CD1c-positive myeloid dendritic cell (primary cell): ENCODE measurements at regions not wholly inside any gene's neighbourhood (a gene's known extent, or its start where the extent isn't known, plus 50 kb on each side); places are given as distances from the start of the nearest gene placed in this dataset.
A peak's percentile ranks its signal among the peaks of the same experiment; 100 is the strongest.
"Not testable (repeated sequence)": the region's sequence is repeated elsewhere in the genome, so short reads cannot be mapped to it uniquely, and the experiment has no call there.

Experiments
- DNase-seq: peaks from one replicate; pipeline ENCODE4 v3.0.0-alpha.2; 2016; ENCODE audit errors: extremely low spot score

GRCh38 chr1:60891281-60891680 lies 191.1 kb upstream of the NFIA start:
- DNase-seq, result no peak

- peak; percentile 49 for DNase-seq
These were observed 191.7 kb upstream of the NFIA start for GRCh38 chr1:60890664-60891063.

DNA sequence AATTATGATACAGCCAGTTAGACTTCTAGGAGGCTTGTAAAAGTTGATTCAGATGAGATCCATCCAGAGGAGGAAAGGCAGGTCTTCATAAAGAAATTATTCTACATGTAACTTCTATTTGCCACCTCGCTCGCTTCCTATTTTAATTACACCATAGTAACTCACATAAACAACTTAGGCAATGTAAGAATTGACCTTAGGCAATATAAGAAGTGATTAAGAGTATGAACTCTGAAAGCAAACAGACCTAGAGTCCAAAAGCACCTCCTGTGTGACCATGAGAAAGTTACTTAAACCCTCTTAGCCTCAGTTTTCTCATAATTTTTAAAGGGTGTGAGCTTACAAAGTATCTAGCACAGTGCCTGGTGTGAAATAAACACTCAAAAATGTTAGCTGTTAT lies 192.7 kb upstream of the NFIA start:
- no peak for DNase-seq

DNA sequence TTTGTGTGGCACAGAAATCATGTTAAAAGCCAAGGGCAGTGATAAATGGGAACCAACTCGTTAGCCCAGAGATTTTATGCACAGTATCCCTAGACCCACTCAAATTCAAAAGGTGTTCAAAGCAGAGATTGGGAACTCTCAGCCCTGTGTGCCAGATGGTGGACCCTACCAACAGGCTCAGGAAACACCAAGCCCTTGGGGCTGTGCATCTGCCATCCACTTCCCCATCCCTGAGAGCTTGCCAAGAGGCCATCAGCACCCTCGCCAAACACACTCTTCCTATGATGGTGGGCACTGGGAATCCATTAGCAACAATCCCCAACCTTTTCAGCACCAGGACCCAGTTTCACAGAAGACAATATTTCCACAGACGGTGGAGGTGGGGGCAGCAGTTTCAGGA lies 194.2 kb upstream of the NFIA start:
- DNase-seq, result no peak

- DNase-seq, result no peak
These were observed 195.5 kb upstream of the NFIA start for GRCh38 chr1:60886793-60887331.

GRCh38 chr1:60886090-60886489 lies 196.3 kb upstream of the NFIA start:
- DNase-seq, result no peak

DNA sequence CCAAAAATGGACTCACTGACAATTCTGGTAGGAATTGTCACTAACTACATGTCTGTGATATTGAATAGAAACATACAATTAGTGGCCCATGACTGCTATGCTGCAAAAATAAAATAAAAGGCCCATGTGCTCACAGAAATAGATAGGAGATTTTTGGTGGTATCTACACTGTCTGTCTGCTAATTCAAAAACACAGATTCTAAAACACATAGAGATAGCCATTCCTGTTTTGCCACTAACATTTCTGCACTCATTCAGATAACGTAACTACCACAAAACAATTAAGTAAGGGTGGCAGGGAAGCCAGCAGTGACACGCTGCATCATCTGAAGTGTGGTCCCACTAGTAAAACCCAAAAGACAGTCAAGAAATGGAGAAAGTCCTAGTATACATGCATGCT lies 202.2 kb upstream of the NFIA start:
- no peak for DNase-seq

DNA sequence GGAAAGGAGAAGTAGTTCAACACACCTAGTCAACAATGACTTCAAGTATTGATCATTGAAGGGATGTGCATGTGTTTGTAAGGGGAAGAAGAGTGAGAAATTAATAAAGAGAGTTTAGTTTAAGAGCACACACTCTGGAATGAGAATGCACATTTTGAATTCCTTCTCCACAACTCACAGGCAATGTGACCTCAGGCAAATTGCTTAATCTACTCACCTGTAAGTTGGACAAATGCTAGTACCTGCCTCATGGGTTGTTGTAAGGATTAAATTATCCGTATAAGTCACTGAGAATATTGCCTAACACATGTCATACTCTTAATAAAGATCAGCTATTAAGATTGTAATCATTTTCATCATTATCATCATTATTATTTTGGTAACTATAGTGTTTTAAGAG lies 204.0 kb upstream of the NFIA start:
- DNase-seq, result no peak

GRCh38 chr1:60877376-60877775 lies 205.0 kb upstream of the NFIA start:
- no peak for DNase-seq

GRCh38 chr1:60876952-60877351 lies 205.4 kb upstream of the NFIA start:
- DNase-seq, result no peak

- DNase-seq, result no peak
These were observed 207.2 kb upstream of the NFIA start for GRCh38 chr1:60875138-60875537.

DNA sequence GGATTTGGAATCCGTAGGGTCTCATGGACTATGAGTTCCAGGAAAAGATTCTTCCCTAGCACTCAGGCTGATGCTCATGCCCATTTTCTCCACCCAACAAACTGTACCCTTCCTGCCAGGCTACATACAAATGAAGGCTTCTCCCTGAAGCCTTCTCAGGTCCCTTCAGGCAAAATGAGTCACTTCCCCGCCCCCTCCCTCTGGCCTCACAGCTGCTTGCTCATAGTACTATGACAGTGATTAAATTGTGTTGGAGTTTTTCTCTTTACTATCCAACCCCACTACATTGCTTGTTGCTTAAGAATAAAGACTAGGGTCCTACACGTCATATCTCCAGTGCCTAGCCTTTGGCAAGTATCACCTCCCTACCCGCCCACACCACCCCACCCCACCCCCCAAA lies 207.6 kb upstream of the NFIA start:
- DNase-seq, result peak; percentile 59

DNA sequence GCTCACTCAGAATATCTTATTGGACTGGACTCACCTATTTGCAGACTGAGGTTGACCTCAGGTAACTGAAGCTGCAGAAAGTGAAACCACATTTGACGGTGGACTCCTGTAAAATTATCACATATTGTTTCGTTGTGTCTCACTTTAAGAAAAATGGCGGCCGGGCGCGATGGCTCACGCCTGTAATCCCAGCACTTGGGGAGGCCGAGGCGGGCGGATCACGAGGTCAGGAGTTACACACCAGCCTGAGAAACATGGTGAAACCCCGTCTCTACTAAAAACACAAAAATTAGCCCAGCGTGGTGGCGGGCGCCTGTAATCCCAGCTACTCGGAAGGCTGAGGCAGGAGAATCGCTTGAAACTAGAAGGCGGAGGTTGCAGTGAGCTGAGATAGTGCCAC lies 209.0 kb upstream of the NFIA start:
- not testable (repeated sequence) for DNase-seq

DNA sequence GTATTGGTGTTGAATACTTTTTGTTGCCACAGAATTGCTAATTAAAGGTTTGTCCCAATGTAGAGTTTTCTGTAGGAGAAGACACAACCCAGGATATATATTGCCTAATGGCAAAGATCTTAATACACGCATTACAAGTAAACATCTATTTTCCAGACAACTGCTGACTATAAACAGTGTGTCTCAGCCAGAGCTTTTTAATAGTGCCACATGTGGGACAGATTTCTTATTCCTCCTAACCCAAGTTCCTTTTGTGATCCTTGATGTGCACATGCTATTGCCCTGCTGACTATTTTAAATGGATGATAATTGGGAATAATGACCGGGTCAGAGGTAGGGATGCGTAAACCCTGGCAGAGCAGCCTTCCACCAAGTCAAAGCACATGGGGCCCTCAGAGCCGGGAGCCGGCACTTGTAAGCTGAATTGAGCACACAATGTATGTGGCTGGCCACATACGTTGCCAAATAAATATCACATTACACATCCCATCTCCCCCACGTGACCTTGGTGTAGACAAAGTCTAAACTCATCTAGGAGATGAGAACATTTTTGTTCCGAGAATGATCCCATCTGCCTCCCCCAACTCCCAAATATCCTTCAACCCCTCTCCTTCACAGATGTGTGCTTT lies 209.8 kb upstream of the NFIA start:
- no peak for DNase-seq

DNA sequence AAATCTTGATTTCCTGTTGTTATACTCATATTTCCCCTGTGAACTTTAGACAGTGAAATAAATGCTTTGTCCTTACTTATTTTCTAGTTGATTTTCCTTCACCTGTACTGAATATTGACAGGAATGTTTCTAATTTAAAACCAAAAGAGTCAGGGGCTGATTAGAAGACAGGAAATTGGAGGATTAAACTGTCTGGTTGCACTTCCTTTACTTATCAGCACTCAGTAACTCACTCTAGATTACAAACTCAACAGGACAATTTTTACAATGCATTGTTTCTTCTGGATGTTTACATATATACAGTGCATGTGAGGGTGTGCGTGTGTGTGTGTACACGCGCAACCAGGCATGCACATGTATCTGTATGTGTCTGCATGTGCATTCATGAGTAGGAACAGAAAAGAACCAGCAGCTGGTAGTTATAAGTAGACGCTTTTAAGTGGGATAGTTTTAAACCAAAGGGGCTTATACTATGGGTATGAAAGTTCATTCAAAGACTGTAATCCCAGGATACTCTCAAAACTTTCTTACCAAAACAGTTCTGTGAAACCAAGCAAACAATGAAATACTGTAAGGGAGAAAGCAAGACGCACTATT lies 212.0 kb upstream of the NFIA start:
- DNase-seq, result no peak

DNA sequence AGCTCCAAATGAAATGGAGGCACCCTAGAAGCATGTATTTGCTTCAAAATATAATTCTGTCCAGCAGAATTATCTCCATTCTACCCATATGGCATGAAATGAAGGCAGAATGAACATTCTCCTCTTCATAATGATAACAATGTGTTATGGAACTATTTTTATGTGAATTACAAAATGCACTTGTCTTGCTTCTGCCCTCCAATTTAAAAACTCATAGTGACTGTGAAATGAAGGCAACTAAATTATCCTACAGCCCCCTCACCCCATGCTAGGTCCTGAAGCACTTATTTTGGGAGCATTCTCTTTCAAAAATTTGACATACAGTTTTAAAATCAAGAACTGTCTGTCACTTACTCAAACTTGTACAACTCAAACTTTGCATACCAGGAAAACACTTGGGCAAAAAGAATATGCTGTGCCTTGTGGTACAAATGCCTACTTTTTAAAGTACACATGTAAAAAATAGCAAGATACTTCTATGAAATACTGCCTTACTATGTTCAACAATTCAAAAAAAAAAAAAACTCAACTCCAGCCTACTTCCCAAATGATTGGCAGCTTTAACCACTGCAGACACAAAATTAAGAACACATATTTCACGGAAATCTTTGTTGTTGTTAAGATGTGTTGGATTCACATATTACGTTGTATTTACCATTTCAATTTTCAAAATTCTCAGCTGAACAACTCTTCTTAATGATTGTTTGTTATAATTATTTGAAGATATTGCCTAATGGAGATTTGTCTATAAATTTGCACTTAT lies 213.3 kb upstream of the NFIA start:
- DNase-seq, result no peak

GRCh38 chr1:60867782-60868181 lies 214.6 kb upstream of the NFIA start:
- DNase-seq, result no peak

DNA sequence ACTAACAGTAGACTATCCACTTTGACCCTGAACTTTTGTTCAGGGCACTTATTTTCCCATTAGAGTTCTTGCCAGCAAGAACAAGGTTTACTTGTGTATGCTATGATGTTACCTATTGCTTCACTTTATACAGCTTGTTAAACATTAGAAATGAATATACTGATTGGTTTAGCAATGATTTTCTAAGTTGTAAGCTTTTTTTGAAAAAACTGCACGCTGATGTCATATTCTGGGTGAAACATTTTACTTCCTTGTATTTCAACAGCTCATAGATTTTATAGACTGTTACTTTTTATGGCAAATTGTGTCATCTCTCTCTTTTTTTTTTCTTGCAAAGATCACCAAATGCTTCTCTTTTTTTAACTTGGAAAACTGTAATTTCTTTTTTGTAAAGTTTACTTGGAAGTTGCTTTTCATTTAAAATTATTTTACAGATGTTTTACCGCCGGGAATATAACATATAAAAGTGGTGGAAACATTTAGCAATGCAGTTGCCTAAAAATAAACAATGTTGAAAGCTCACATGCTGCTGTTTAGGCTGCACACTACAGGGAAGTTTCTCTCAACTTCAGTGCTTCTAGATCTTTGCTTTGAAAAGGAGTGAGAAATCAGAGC lies 215.3 kb upstream of the NFIA start:
- DNase-seq, result peak; percentile 80

GRCh38 chr1:60866226-60866900 lies 216.0 kb upstream of the NFIA start:
- no peak for DNase-seq

DNA sequence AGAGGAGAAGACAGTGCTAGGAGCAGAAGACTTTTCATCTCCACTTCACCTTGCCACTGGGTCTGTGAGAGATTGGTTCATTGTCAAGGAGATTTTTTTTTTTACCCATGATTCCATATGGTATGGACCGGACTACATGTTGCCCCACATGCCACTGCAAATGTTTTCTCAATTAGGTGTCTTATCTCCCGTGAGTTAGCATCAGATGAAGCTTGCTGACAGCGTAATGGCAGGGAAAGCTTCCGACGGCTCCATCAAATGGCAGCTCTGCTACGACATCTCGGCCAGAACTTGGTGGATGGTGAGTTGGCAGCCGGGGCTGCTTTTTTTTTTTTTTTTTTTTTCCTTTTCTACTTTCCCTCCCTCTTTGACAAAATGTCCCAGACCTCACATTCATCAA lies 217.2 kb upstream of the NFIA start:
- DNase-seq, result no peak

DNA sequence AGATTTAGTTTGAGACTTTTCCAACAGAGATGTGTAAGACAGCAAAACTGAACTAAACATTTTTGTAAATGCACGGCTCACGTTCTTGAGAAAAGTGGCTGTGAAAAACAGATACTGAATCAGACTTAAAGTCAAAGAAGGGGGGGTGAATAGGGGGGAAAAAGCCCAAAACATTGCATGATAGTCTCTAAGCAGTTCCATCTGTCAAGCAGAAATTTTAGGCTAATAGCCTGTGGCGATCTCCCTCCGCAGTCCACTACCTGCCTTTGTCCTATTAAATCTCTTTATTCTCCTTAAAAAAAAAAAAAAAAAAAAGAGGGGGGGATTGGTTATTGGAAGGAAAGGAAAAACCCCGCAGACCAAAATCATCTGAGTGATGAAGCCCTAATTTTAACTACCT lies 217.6 kb upstream of the NFIA start:
- DNase-seq, result no peak

DNA sequence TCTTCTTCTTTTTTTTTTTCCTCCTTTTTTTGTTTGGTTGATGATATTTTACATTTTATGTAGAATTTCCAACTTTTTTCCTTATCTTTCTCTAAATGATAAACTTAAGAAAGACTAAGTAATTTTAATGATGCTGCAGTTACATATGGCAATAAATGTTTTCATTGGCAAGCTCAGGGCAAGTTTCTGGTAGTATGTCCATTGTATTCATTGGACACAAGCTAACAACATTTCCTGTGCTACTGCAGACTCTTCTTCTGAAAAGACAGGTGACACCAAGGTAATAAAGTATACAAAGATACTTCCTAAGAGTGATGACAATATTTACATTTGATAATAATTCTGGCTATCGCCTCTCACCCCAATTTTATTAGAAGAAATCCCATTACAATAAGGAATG lies 219.2 kb upstream of the NFIA start:
- no peak for DNase-seq
